ENCODE measurements at regions not wholly inside any gene's neighbourhood (a gene's known extent, or its start where the extent isn't known, plus 50 kb on each side); places are given as distances from the start of the nearest gene placed in this dataset.
"Not testable (repeated sequence)": the region's sequence is repeated elsewhere in the genome, so short reads cannot be mapped to it uniquely, and the experiment has no call there.

GRCh38 chr5:99438619-99439018, 509.8 kb upstream of the CHD1 start:
- DNase-seq (ENCODE audit: extremely low read depth, low read depth): no peak

DNA sequence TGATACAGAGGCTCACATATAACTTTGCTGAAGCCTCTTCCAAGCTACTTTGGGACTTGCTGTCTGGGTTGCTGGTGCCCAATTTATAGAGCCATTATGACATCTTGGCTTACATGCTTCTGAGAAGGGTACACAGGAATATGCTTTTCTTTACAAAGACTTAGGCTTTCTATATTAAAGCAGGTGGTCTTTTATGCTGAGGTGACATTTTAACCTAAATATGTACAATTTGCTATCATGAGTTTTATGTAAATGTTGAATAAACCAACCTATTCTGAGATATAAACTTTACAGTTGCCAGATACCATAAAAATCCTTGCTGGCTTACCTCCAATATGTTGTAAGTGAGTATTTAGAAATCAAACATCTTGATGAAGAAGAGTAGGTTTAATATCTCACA, 509.2 kb upstream of the CHD1 start:
- no peak for DNase-seq (ENCODE audit: extremely low read depth, low read depth)
- no peak for TF ChIP-seq CTCF (IDR thresholded peaks at IDR 0.05; ENCODE audit: low read depth, low read length)

More at GRCh38 chr5:99438619-99439018, 509.8 kb upstream of the CHD1 start:
- TF ChIP-seq CTCF (IDR thresholded peaks at IDR 0.05; ENCODE audit: low read depth, low read length): no peak

- not testable (repeated sequence) for DNase-seq (ENCODE audit: extremely low read depth, low read depth)
These were observed 494.6 kb upstream of the CHD1 start for GRCh38 chr5:99423396-99423795.

- DNase-seq (ENCODE audit: extremely low read depth, low read depth): not testable (repeated sequence)
These were observed 489.8 kb upstream of the CHD1 start for GRCh38 chr5:99418640-99419039.

- not testable (repeated sequence) for DNase-seq (ENCODE audit: extremely low read depth, low read depth)
These were observed 481.6 kb upstream of the CHD1 start for GRCh38 chr5:99410386-99410785.

- DNase-seq (ENCODE audit: extremely low read depth, low read depth): not testable (repeated sequence)
These were observed 476.0 kb upstream of the CHD1 start for GRCh38 chr5:99404764-99405302.

DNA sequence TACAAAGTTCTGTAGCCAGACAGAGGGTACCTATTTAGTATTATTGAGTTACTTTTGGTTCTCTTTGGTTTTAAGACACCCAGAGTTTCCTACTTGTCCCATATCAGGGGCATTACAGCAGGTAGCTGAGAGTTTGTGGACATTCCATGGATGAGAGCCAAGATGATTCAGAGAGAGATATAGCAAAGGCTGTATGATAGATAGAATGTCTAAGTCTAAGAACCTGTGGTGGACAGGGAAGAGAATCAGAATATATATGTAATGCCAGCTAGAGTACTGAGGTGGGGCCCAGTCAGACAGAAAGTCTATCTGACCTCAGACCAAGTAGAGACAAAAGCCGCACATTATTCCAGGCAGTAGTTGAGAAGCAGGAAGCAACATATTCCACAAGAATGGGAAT, 471.8 kb upstream of the CHD1 start:
- DNase-seq (ENCODE audit: extremely low read depth, low read depth): not testable (repeated sequence)

- TF ChIP-seq CTCF (IDR thresholded peaks at IDR 0.05; ENCODE audit: low read depth, low read length): no peak
- no peak for DNase-seq (ENCODE audit: extremely low read depth, low read depth)
These were observed 470.2 kb upstream of the CHD1 start for GRCh38 chr5:99398976-99399375.

DNA sequence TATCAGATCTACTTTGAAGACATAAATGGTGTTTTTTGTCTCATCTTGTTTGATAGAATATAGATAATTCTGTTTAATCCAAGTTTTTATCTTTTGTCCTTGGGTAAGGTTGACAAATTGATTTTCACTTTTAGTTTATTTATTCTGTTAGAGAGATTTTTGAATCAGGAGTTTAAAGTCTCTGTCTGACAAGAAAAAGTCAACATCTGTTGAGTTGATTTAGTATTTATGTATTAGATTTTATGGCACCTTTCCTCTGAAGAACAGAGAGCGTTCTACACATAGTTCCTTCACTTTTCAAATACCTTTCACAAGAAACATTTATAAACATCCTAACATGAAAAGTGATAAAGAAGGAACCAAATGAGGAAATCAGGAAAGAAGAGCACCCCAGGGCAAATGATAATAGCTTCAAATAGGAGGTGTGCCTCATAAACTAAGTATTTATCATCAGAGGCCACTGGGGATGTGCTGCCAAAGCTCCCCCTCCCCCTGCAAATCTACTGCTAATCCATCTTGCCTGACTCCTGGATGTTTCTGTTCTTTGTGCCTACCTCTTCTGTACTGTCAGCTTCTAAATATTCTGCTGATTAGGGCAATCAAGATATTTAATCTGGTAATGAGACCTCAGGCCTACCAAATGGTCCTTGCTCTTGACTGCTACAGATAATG, 457.7 kb upstream of the CHD1 start:
- no peak for TF ChIP-seq CTCF (IDR thresholded peaks at IDR 0.05; ENCODE audit: low read depth, low read length)
- no peak for DNase-seq (ENCODE audit: extremely low read depth, low read depth)

DNA sequence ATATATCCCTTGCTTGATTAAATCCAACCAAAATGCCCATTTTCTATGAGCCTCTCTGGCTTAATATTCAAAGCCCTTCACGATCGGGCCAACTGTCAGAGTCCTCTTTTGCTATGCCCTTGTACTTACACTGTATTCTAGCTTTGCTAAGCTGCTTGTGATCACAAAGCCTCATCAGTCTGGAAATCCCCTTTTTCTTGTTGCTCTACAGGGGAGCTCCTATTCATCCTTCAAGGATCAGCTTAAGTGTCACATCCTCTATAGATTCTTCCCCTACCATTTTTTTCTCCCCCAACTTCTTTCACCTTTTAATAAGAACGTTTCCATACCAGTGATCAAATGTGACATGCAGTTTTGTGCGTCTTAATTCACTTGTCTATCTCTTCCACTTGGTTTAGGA, 450.4 kb upstream of the CHD1 start:
- no peak for DNase-seq (ENCODE audit: extremely low read depth, low read depth)
- no peak for TF ChIP-seq CTCF (IDR thresholded peaks at IDR 0.05; ENCODE audit: low read depth, low read length)

Measured in AG09319 (cell line).